MM.1S (cell line): ENCODE measurements at regions not wholly inside any gene's neighbourhood (a gene's known extent, or its start where the extent isn't known, plus 50 kb on each side); places are given as distances from the start of the nearest gene placed in this dataset.

ENCODE experiments used
- CTCF ChIP-seq: fragments of 300-600 bp; sonication (generic); IDR thresholded peaks from 2 replicates; pipeline ENCODE4 v1.5.1; 2016; ENCODE audit warnings: antibody characterized with exemption, low read length, mixed read lengths
- EZH2 ChIP-seq: fragments of 300-600 bp; sonication (generic); optimal IDR thresholded peaks from 2 replicates; pipeline ENCODE3; 2017; ENCODE audit warnings: low read depth, mild to moderate bottlenecking, antibody characterized with exemption, low read length, mixed read lengths
- EZH2phosphoT487 ChIP-seq: fragments of 300-600 bp; sonication (generic); IDR thresholded peaks from 2 replicates; pipeline ENCODE4 v1.6.1; 2018; ENCODE audit warnings: antibody characterized with exemption, low read length

DNA sequence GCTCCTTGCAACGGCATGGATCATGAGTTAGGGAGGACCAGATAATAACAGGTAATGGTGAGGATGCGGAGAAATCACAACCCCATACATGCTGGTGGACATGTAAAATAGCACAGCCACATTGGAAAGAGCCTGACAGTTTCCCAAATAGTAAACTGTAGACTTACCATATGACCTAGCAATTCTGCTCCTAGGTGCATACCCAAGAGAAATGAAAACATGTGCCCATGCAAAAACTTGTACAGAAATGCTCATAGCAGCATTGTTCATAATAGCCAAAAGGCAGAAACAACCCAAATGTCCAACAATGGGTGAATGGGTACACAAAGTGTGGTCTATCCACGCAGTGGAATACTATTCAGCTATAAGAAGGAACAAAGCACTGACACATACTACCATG, 97.5 kb upstream of the VRK1 start:
- no peak for TF ChIP-seq CTCF
- TF ChIP-seq EZH2 = no peak
- TF ChIP-seq EZH2phosphoT487 = no peak
